ENCODE measurements at regions not wholly inside any gene's neighbourhood (a gene's known extent, or its start where the extent isn't known, plus 50 kb on each side); places are given as distances from the start of the nearest gene placed in this dataset.
"Not testable (repeated sequence)": the region's sequence is repeated elsewhere in the genome, so short reads cannot be mapped to it uniquely, and the experiment has no call there.

GRCh38 chr1:207196135-207196534 lies 92.1 kb downstream of the C4BPA start:
- peak; percentile 75 for DNase-seq (ENCODE audit: low spot score)
- intact Hi-C loops (cut with DNase I) = not testable (repeated sequence)

GRCh38 chr1:207201534-207201933 lies 97.5 kb downstream of the C4BPA start:
- DNase-seq (ENCODE audit: low spot score); intact Hi-C loops (cut with DNase I): not testable (repeated sequence)

- DNase-seq (ENCODE audit: low spot score) = no peak
- intact Hi-C loops (cut with DNase I) = no loop called here
These were observed 98.4 kb downstream of the C4BPA start for GRCh38 chr1:207202480-207202879.

GRCh38 chr1:207203541-207203940 lies 99.5 kb downstream of the C4BPA start:
- intact Hi-C loops (cut with DNase I) = no loop called here
- DNase-seq (ENCODE audit: low spot score) = no peak

GRCh38 chr1:207205614-207206061 lies 101.6 kb downstream of the C4BPA start:
- intact Hi-C loops (cut with DNase I) = no loop called here
- no peak for DNase-seq (ENCODE audit: low spot score)

- intact Hi-C loops (cut with DNase I) = not testable (repeated sequence)
These were observed 104.7 kb downstream of the C4BPA start for GRCh38 chr1:207208691-207209090.

GRCh38 chr1:207214453-207214852 lies 107.0 kb upstream of the CD55 start:
- intact Hi-C loops (cut with DNase I) = no loop called here

More at GRCh38 chr1:207208691-207209090, 104.7 kb downstream of the C4BPA start:
- DNase-seq (ENCODE audit: low spot score) = not testable (repeated sequence)

GRCh38 chr1:207217778-207218511 lies 103.5 kb upstream of the CD55 start:
- no peak for DNase-seq (ENCODE audit: low spot score)
- intact Hi-C loops (cut with DNase I) = no loop called here

More at GRCh38 chr1:207214453-207214852, 107.0 kb upstream of the CD55 start:
- DNase-seq (ENCODE audit: low spot score) = no peak

GRCh38 chr1:207218512-207219362 lies 102.7 kb upstream of the CD55 start:
- intact Hi-C loops (cut with DNase I) = no loop called here
- DNase-seq (ENCODE audit: low spot score) = no peak

GRCh38 chr1:207219979-207220889 lies 101.2 kb upstream of the CD55 start:
- intact Hi-C loops (cut with DNase I) = no loop called here

GRCh38 chr1:207221934-207222351 lies 99.5 kb upstream of the CD55 start:
- intact Hi-C loops (cut with DNase I) = no loop called here
- no peak for DNase-seq (ENCODE audit: low spot score)

More at GRCh38 chr1:207219979-207220889, 101.2 kb upstream of the CD55 start:
- peak; percentile 63 for DNase-seq (ENCODE audit: low spot score)

GRCh38 chr1:207223162-207223561 lies 98.3 kb upstream of the CD55 start:
- intact Hi-C loops (cut with DNase I) = no loop called here
- DNase-seq (ENCODE audit: low spot score) = no peak

- intact Hi-C loops (cut with DNase I) = no loop called here
- DNase-seq (ENCODE audit: low spot score) = no peak
These were observed 96.8 kb upstream of the CD55 start for GRCh38 chr1:207224666-207225065.

- intact Hi-C loops (cut with DNase I) = no loop called here
- DNase-seq (ENCODE audit: low spot score) = no peak
These were observed 94.3 kb upstream of the CD55 start for GRCh38 chr1:207227131-207227630.

GRCh38 chr1:207228987-207229386 lies 92.5 kb upstream of the CD55 start:
- intact Hi-C loops (cut with DNase I) = no loop called here
- no peak for DNase-seq (ENCODE audit: low spot score)

- DNase-seq (ENCODE audit: low spot score) = no peak
These were observed 91.0 kb upstream of the CD55 start for GRCh38 chr1:207230441-207230840.

GRCh38 chr1:207234690-207235089 lies 86.8 kb upstream of the CD55 start:
- intact Hi-C loops (cut with DNase I) = no loop called here
- DNase-seq (ENCODE audit: low spot score) = no peak

More at GRCh38 chr1:207230441-207230840, 91.0 kb upstream of the CD55 start:
- intact Hi-C loops (cut with DNase I) = no loop called here

- intact Hi-C loops (cut with DNase I) = no loop called here
These were observed 81.6 kb upstream of the CD55 start for GRCh38 chr1:207239874-207240273.

More at GRCh38 chr1:207239874-207240273, 81.6 kb upstream of the CD55 start:
- no peak for DNase-seq (ENCODE audit: low spot score)

Data from posterior vena cava (tissue), 2 donors.